ENCODE measurements at regions not wholly inside any gene's neighbourhood (a gene's known extent, or its start where the extent isn't known, plus 50 kb on each side); places are given as distances from the start of the nearest gene placed in this dataset.

DNA sequence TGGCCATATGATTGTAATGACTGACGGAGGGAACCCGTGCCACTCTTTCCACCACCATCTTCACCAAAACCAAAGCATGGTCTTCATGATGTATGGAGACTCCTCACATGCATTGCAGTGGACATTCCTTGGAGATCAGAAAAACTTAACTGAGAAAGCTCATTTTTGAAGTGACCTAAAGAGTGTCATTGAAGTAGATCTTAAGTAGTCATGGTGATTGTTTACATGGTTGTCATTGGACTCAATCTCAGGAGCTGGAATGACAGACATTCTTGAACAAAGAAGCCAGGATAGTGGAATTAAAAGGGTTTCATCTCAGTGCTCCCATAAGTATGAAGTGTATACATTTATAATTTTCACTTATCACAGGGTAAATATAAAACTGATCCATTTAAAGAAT lies 236.7 kb upstream of the IPO5 start:
- Mint-ChIP-seq H3K4me1 (no peaks in the 10 kb centered on the region), H3K27ac (no peak overlapping the region), H3K27me3 (no peaks in the 10 kb centered on the region), H3K4me3 (no peak overlapping the region), H3K9me3 (ENCODE audit: insufficient read depth) (peaks cover 3% of the 10 kb centered on the region)
- no peak overlapping the region for H2AFZ ChIP-seq (ENCODE audit: insufficient read depth, low read depth, low read length, poor library complexity, severe bottlenecking)
- no peaks in the 10 kb centered on the region for H3K36me3 ChIP-seq (replicated peaks in 1 of 2; ENCODE audit: control extremely low read depth in 1 of 2, control insufficient read depth in 1 of 2, extremely low read depth in 1 of 2, insufficient read depth in 2 of 2, low read length in 1 of 2)
- H3K9me3 ChIP-seq (ENCODE audit: control extremely low read depth in 1 of 3, control insufficient read depth in 2 of 3, insufficient read depth in 1 of 3, low read length in 2 of 3): peaks cover 0 to 4% (median 0%) of the 10 kb centered on the region in 3 donors
- ATAC-seq (ENCODE audit: low read depth) (no peak), DNase-seq (no peak)
- POLR2A ChIA-PET: no interaction called here
- H3K4me2 ChIP-seq (replicated peaks; ENCODE audit: low read depth, low read length, poor library complexity, severe bottlenecking): no peak overlapping the region
- TF ChIP-seq EZH2 (IDR thresholded peaks at IDR 0.05; ENCODE audit: borderline replicate concordance, insufficient read depth, low read depth, low read length, poor library complexity, severe bottlenecking) (no peak), CTCF (IDR thresholded peaks at IDR 0.05) (no peak)
- no peak overlapping the region for H3K27ac ChIP-seq (ENCODE audit: low read length in 2 of 2)
- no CpG with 5 or more reads among the region's 2 CpGs for WGBS (ENCODE audit: insufficient coverage)
- no peaks in the 10 kb centered on the region for H3K79me2 ChIP-seq (ENCODE audit: control insufficient read depth, insufficient read depth, low read length)
- no peaks in the 10 kb centered on the region for H4K20me1 ChIP-seq (ENCODE audit: control insufficient read depth, insufficient read depth, low read length, poor library complexity, severe bottlenecking)
- H3K4me1 ChIP-seq (ENCODE audit: control insufficient read depth in 2 of 2, insufficient read depth in 2 of 2, low read length in 2 of 2): no peaks in the 10 kb centered on the region
- CTCF ChIA-PET: no interaction called here
- H3K27me3 ChIP-seq (replicated peaks in 1 of 4; ENCODE audit: control extremely low read depth in 1 of 4, control insufficient read depth in 3 of 4, insufficient read depth in 4 of 4, low read length in 3 of 4): no peaks in the 10 kb centered on the region
- H3K4me3 ChIP-seq (ENCODE audit: control extremely low read depth in 1 of 5, extremely low read depth in 1 of 5, insufficient read depth in 1 of 5, low read depth in 2 of 5, low read length in 4 of 5): no peak overlapping the region
- intact Hi-C loops (cut with micrococcal nuclease): no loop called here
- H3K9ac ChIP-seq (ENCODE audit: low read length): no peak overlapping the region

- Histone ChIP-seq H3K27ac (ENCODE audit: low read length in 2 of 2) (no peak overlapping the region), H3K27me3 (replicated peaks in 1 of 4; ENCODE audit: control extremely low read depth in 1 of 4, control insufficient read depth in 3 of 4, insufficient read depth in 4 of 4, low read length in 3 of 4) (no peaks in the 10 kb centered on the region), H4K20me1 (ENCODE audit: control insufficient read depth, insufficient read depth, low read length, poor library complexity, severe bottlenecking) (no peaks in the 10 kb centered on the region), H3K9me3 (ENCODE audit: control extremely low read depth in 1 of 3, control insufficient read depth in 2 of 3, insufficient read depth in 1 of 3, low read length in 2 of 3) (no peaks in the 10 kb centered on the region), H3K9ac (ENCODE audit: low read length) (no peak overlapping the region), H2AFZ (ENCODE audit: insufficient read depth, low read depth, low read length, poor library complexity, severe bottlenecking) (no peak overlapping the region), H3K79me2 (ENCODE audit: control insufficient read depth, insufficient read depth, low read length) (no peaks in the 10 kb centered on the region), H3K4me3 (ENCODE audit: control extremely low read depth in 1 of 5, extremely low read depth in 1 of 5, insufficient read depth in 1 of 5, low read depth in 2 of 5, low read length in 4 of 5) (no peak overlapping the region), H3K4me2 (replicated peaks; ENCODE audit: low read depth, low read length, poor library complexity, severe bottlenecking) (no peak overlapping the region), H3K36me3 (replicated peaks in 1 of 2; ENCODE audit: control extremely low read depth in 1 of 2, control insufficient read depth in 1 of 2, extremely low read depth in 1 of 2, insufficient read depth in 2 of 2, low read length in 1 of 2) (no peaks in the 10 kb centered on the region), H3K4me1 (ENCODE audit: control insufficient read depth in 2 of 2, insufficient read depth in 2 of 2, low read length in 2 of 2) (no peaks in the 10 kb centered on the region)
- ATAC-seq (ENCODE audit: low read depth) (no peak), DNase-seq (no peak)
- intact Hi-C loops (cut with micrococcal nuclease): no loop called here
- Mint-ChIP-seq H3K9me3 (ENCODE audit: insufficient read depth) (no peaks in the 10 kb centered on the region), H3K4me1 (no peaks in the 10 kb centered on the region), H3K27ac (no peak overlapping the region), H3K27me3 (no peaks in the 10 kb centered on the region), H3K4me3 (no peak overlapping the region)
- WGBS (ENCODE audit: insufficient coverage): no CpG with 5 or more reads among the region's 3 CpGs
- TF ChIP-seq CTCF (IDR thresholded peaks at IDR 0.05) (no peak), EZH2 (IDR thresholded peaks at IDR 0.05; ENCODE audit: borderline replicate concordance, insufficient read depth, low read depth, low read length, poor library complexity, severe bottlenecking) (no peak)
- CTCF ChIA-PET: no interaction called here
- POLR2A ChIA-PET: no interaction called here
Measured at GRCh38 chr13:97719736-97720135, 233.7 kb upstream of the IPO5 start.

All from B cell (primary cell).